HEK293 (cell line): ENCODE measurements at regions not wholly inside any gene's neighbourhood (a gene's known extent, or its start where the extent isn't known, plus 50 kb on each side); places are given as distances from the start of the nearest gene placed in this dataset.

Experiments used
- GLIS2 ChIP-seq: fragments of 450-650 bp; formaldehyde crosslinking; IDR thresholded peaks from 2 replicates; pipeline ENCODE4 v1.5.1; 2016; ENCODE audit warnings: missing biosample characterization, missing genetic modification characterization
- KLF1 ChIP-seq: fragments of 450-650 bp; formaldehyde crosslinking; IDR thresholded peaks from 2 replicates; pipeline ENCODE4 v1.5.1; 2016; ENCODE audit warnings: missing biosample characterization, missing genetic modification characterization
- TF ChIP-seq, protein P1 (sequence below): fragments of 450-650 bp; formaldehyde crosslinking; IDR thresholded peaks from 2 replicates; pipeline ENCODE4 v1.5.1; 2016; ENCODE audit warnings: missing biosample characterization, missing genetic modification characterization
- TF ChIP-seq, protein P2 (sequence below): fragments of 450-650 bp; formaldehyde crosslinking; IDR thresholded peaks from 2 replicates; pipeline ENCODE4 v1.5.1; 2016; ENCODE audit warnings: missing biosample characterization, missing genetic modification characterization

DNA sequence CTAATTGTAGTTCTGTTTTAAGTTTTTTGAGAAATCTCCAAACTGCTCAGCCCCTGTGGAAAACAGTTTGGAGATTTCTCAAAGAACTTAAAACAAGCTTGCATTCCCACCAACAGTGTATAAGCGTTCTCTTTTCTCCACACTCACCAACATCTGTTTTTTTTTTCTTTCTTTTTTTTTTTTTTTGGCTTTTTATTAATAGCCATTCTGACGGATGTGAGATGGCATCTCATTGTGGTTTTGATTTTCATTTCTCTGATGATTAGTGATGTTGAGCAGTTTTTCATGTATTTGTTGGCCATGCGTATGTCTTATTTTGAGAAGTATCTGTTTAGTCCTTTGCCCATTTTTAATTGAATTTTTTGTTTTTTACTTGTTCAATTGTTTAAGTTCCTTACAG is 73.1 kb upstream of the COL8A1 start:
- TF ChIP-seq, protein P1, sequence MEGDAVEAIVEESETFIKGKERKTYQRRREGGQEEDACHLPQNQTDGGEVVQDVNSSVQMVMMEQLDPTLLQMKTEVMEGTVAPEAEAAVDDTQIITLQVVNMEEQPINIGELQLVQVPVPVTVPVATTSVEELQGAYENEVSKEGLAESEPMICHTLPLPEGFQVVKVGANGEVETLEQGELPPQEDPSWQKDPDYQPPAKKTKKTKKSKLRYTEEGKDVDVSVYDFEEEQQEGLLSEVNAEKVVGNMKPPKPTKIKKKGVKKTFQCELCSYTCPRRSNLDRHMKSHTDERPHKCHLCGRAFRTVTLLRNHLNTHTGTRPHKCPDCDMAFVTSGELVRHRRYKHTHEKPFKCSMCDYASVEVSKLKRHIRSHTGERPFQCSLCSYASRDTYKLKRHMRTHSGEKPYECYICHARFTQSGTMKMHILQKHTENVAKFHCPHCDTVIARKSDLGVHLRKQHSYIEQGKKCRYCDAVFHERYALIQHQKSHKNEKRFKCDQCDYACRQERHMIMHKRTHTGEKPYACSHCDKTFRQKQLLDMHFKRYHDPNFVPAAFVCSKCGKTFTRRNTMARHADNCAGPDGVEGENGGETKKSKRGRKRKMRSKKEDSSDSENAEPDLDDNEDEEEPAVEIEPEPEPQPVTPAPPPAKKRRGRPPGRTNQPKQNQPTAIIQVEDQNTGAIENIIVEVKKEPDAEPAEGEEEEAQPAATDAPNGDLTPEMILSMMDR, result no peak
- no peak for TF ChIP-seq GLIS2 (tag by site-specific recombination)
- TF ChIP-seq KLF1 (tag by site-specific recombination), result no peak
- TF ChIP-seq, protein P2, sequence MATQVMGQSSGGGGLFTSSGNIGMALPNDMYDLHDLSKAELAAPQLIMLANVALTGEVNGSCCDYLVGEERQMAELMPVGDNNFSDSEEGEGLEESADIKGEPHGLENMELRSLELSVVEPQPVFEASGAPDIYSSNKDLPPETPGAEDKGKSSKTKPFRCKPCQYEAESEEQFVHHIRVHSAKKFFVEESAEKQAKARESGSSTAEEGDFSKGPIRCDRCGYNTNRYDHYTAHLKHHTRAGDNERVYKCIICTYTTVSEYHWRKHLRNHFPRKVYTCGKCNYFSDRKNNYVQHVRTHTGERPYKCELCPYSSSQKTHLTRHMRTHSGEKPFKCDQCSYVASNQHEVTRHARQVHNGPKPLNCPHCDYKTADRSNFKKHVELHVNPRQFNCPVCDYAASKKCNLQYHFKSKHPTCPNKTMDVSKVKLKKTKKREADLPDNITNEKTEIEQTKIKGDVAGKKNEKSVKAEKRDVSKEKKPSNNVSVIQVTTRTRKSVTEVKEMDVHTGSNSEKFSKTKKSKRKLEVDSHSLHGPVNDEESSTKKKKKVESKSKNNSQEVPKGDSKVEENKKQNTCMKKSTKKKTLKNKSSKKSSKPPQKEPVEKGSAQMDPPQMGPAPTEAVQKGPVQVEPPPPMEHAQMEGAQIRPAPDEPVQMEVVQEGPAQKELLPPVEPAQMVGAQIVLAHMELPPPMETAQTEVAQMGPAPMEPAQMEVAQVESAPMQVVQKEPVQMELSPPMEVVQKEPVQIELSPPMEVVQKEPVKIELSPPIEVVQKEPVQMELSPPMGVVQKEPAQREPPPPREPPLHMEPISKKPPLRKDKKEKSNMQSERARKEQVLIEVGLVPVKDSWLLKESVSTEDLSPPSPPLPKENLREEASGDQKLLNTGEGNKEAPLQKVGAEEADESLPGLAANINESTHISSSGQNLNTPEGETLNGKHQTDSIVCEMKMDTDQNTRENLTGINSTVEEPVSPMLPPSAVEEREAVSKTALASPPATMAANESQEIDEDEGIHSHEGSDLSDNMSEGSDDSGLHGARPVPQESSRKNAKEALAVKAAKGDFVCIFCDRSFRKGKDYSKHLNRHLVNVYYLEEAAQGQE (tag by site-specific recombination), result no peak
